MM.1S (cell line): ENCODE measurements at regions not wholly inside any gene's neighbourhood (a gene's known extent, or its start where the extent isn't known, plus 50 kb on each side); places are given as distances from the start of the nearest gene placed in this dataset.
A peak's percentile ranks its signal among the peaks of the same experiment; 100 is the strongest.

ENCODE experiments used
- DNase-seq: peaks from one replicate; pipeline ENCODE4 v3.0.0-alpha.2; 2015
- H2AFZ ChIP-seq: fragments of 300-600 bp; sonication (generic); 2 replicates; pipeline ENCODE4 v1.6.0; 2016; ENCODE audit warnings: antibody characterized with exemption, low read length
- H3F3A ChIP-seq: fragments of 300-600 bp; sonication (generic); 2 replicates; pipeline ENCODE4 v1.6.1; 2016; ENCODE audit warnings: mild to moderate bottlenecking, antibody characterized with exemption, low read length, moderate library complexity, mixed read lengths; ENCODE audit not compliant: insufficient read depth
- H3K27ac ChIP-seq: fragments of 300-600 bp; sonication (generic); 2 replicates; pipeline ENCODE4 v1.5.1; 2016; ENCODE audit warnings: mild to moderate bottlenecking, low read length
- H3K27me3 ChIP-seq: fragments of 300-600 bp; sonication (generic); replicated peaks from 2 replicates; pipeline ENCODE4 v1.6.0; 2016; ENCODE audit warnings: low read length; ENCODE audit not compliant: insufficient read depth
- H3K36me3 ChIP-seq: fragments of 300-600 bp; sonication (generic); replicated peaks from 2 replicates; pipeline ENCODE4 v1.6.1; 2016; ENCODE audit warnings: mild to moderate bottlenecking, low read length, mixed read lengths; ENCODE audit not compliant: insufficient read depth
- H3K4me1 ChIP-seq: fragments of 300-600 bp; sonication (generic); 2 replicates; pipeline ENCODE4 v1.6.1; 2016; ENCODE audit warnings: low read length, mixed read lengths
- H3K4me2 ChIP-seq: fragments of 300-600 bp; sonication (generic); 2 replicates; pipeline ENCODE4 v1.6.0; 2016; ENCODE audit warnings: low read depth, low read length
- H3K4me3 ChIP-seq: fragments of 300-600 bp; sonication (generic); 2 replicates; pipeline ENCODE4 v1.5.1; 2016; ENCODE audit warnings: low read length, mixed read lengths
- H3K79me2 ChIP-seq: fragments of 300-600 bp; sonication (generic); 2 replicates; pipeline ENCODE4 v1.6.1; 2016; ENCODE audit warnings: mixed run types, low read length, mixed read lengths
- H3K9ac ChIP-seq: fragments of 300-600 bp; sonication (generic); 2 replicates; pipeline ENCODE4 v1.6.1; 2016; ENCODE audit warnings: low read length, mixed read lengths
- H3K9me2 ChIP-seq: fragments of 300-600 bp; sonication (generic); replicated peaks from 2 replicates; pipeline ENCODE4 v1.6.1; 2016; ENCODE audit warnings: mild to moderate bottlenecking, low read length, mixed read lengths; ENCODE audit not compliant: insufficient read depth
- H3K9me3 ChIP-seq: fragments of 300-600 bp; sonication (generic); replicated peaks from 2 replicates; pipeline ENCODE4 v1.6.1; 2016; ENCODE audit warnings: mild to moderate bottlenecking, low read length, mixed read lengths; ENCODE audit not compliant: insufficient read depth
- H4K20me1 ChIP-seq: fragments of 300-600 bp; sonication (generic); 2 replicates; pipeline ENCODE4 v1.6.1; 2016; ENCODE audit warnings: mild to moderate bottlenecking, low read length, moderate library complexity, mixed read lengths; ENCODE audit not compliant: insufficient read depth
- EZH2 ChIP-seq: fragments of 300-600 bp; sonication (generic); optimal IDR thresholded peaks from 2 replicates; pipeline ENCODE3; 2017; ENCODE audit warnings: low read depth, mild to moderate bottlenecking, antibody characterized with exemption, low read length, mixed read lengths
- EZH2phosphoT487 ChIP-seq: fragments of 300-600 bp; sonication (generic); IDR thresholded peaks from 2 replicates; pipeline ENCODE4 v1.6.1; 2018; ENCODE audit warnings: antibody characterized with exemption, low read length
- TF ChIP-seq, protein P1 (sequence below): fragments of 300-600 bp; sonication (generic); IDR thresholded peaks from 2 replicates; pipeline ENCODE4 v1.5.1; 2016; ENCODE audit warnings: antibody characterized with exemption, low read length, mixed read lengths

DNA sequence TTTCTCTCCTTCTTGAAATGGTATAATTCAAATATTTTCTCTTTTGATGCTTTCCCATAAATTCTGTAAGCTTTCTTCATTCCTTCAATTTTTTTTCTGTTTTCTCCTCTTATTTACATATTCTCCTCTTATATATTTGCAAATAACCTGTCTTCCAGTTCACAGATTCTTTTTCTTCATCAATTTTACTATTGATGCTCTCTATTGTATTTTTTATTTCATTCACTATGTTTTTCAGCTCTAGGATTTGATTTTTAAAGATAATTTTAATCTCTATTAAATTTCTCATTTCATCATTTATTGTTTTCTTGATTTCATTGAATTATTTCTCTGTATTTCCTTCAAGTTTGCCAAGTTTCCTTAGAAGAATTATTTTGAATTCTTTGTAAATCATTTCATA lies 54.0 kb upstream of the PRPS1L1 start:
- H3K27me3 ChIP-seq = no peaks in the 10 kb centered on the region
- H4K20me1 ChIP-seq = no peaks in the 10 kb centered on the region
- H2AFZ ChIP-seq = no peak overlapping the region
- TF ChIP-seq, protein P1, sequence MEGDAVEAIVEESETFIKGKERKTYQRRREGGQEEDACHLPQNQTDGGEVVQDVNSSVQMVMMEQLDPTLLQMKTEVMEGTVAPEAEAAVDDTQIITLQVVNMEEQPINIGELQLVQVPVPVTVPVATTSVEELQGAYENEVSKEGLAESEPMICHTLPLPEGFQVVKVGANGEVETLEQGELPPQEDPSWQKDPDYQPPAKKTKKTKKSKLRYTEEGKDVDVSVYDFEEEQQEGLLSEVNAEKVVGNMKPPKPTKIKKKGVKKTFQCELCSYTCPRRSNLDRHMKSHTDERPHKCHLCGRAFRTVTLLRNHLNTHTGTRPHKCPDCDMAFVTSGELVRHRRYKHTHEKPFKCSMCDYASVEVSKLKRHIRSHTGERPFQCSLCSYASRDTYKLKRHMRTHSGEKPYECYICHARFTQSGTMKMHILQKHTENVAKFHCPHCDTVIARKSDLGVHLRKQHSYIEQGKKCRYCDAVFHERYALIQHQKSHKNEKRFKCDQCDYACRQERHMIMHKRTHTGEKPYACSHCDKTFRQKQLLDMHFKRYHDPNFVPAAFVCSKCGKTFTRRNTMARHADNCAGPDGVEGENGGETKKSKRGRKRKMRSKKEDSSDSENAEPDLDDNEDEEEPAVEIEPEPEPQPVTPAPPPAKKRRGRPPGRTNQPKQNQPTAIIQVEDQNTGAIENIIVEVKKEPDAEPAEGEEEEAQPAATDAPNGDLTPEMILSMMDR = no peak
- TF ChIP-seq EZH2phosphoT487 = no peak
- TF ChIP-seq EZH2 = no peak
- no peak overlapping the region for H3K27ac ChIP-seq
- no peak for DNase-seq
- no peaks in the 10 kb centered on the region for H3K36me3 ChIP-seq
- no peaks in the 10 kb centered on the region for H3K4me1 ChIP-seq
- H3F3A ChIP-seq = no peaks in the 10 kb centered on the region
- no peak overlapping the region for H3K9ac ChIP-seq
- no peaks in the 10 kb centered on the region for H3K79me2 ChIP-seq
- no peak overlapping the region for H3K4me2 ChIP-seq
- H3K4me3 ChIP-seq = no peak overlapping the region
- no peaks in the 10 kb centered on the region for H3K9me2 ChIP-seq
- H3K9me3 ChIP-seq = no peaks in the 10 kb centered on the region

DNA sequence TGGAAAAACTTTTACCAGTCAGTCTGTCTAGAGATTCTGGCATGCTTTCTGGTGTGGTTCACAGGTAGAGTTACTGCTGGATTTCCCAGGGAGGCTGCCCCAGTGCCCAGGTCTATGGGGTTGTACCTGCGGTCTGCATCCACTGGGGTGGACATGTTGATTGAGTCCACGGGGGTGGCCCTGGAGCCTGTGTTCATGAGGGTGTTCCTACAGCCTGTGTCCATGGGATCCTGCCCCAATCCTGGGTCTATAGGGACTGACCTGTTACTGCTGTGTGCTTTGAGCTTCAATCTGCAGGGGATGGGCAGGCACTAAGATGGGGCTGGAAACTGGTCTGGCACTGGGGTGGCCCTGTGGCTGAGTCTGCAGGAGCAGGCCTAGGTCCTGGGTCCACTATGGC lies 54.5 kb upstream of the PRPS1L1 start:
- H3K27me3 ChIP-seq = no peaks in the 10 kb centered on the region
- H3F3A ChIP-seq = no peaks in the 10 kb centered on the region
- no peak for DNase-seq
- no peaks in the 10 kb centered on the region for H3K9me3 ChIP-seq
- H3K9me2 ChIP-seq = no peaks in the 10 kb centered on the region
- H3K4me2 ChIP-seq = no peak overlapping the region
- no peaks in the 10 kb centered on the region for H4K20me1 ChIP-seq
- no peak overlapping the region for H3K27ac ChIP-seq
- no peak overlapping the region for H3K9ac ChIP-seq
- TF ChIP-seq EZH2 (no peak), EZH2phosphoT487 (no peak)
- TF ChIP-seq, protein P1 = no peak
- no peak overlapping the region for H3K4me3 ChIP-seq
- no peak overlapping the region for H2AFZ ChIP-seq
- no peaks in the 10 kb centered on the region for H3K36me3 ChIP-seq
- H3K79me2 ChIP-seq = no peaks in the 10 kb centered on the region
- H3K4me1 ChIP-seq = no peaks in the 10 kb centered on the region

DNA sequence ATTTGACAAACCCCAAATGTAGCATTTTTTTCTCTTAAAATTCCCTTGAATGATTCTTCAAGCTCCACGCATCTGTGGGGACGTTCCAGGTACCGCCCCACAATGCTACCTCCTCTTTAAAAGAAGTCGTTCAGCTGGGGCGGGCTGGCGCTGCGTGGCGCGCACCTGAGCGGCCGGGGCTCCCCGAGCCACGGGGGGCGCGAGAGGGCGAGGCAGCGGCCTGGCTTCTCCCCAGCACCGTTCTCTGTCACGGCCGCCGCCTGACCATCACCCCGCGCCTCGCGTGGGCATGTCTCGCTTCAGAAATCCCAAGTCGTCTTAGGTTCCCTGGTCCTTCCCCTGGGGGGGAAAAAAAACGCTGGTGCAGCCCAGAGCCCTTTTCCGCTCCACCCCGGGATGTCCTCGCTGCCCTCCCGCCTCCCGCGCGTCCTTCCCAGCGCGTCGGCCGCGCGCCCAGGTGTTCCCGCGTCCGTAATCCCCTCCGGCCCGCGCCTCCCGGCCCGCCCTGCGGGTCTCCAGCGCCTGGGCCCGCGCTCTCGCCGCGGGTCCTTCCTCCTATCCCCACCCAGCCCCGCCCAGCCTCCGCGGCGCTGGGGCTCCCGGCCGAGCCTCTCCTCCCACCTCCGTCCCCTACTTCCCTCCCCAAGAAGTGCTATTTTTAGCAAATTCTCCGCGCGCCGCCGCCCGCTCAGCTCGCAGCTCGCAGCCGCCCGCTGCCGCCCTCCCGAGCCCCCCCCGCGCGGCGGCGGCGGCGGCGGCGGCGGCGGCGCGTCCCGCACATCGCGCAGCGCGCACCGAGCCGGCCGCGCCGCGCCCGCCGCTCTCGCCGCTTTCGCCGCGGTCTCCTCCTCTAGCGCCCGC lies 58.7 kb upstream of the PRPS1L1 start:
- no peak for TF ChIP-seq EZH2
- TF ChIP-seq, protein P1 = peak; percentile 36
- TF ChIP-seq EZH2phosphoT487 = no peak
- H3K4me3 ChIP-seq = peak overlapping the region; percentile 66
- peak; percentile 46 for DNase-seq
- H2AFZ ChIP-seq = peak overlapping the region; percentile 82
- no peak overlapping the region; the same call in 1 of the 2 replicates for H3K9ac ChIP-seq
- peak overlapping the region; percentile 58 for H3K4me2 ChIP-seq
- no peaks in the 10 kb centered on the region; the same call in 1 of the 2 replicates for H3F3A ChIP-seq
- H3K9me2 ChIP-seq = no peaks in the 10 kb centered on the region
- no peaks in the 10 kb centered on the region for H3K79me2 ChIP-seq
- no peaks in the 10 kb centered on the region for H4K20me1 ChIP-seq
- no peaks in the 10 kb centered on the region for H3K36me3 ChIP-seq
- no peaks in the 10 kb centered on the region for H3K27me3 ChIP-seq
- no peak overlapping the region for H3K27ac ChIP-seq
- no peaks in the 10 kb centered on the region for H3K4me1 ChIP-seq
- H3K9me3 ChIP-seq = no peaks in the 10 kb centered on the region
